ENCODE measurements at regions not wholly inside any gene's neighbourhood (a gene's known extent, or its start where the extent isn't known, plus 50 kb on each side); places are given as distances from the start of the nearest gene placed in this dataset.

DNA sequence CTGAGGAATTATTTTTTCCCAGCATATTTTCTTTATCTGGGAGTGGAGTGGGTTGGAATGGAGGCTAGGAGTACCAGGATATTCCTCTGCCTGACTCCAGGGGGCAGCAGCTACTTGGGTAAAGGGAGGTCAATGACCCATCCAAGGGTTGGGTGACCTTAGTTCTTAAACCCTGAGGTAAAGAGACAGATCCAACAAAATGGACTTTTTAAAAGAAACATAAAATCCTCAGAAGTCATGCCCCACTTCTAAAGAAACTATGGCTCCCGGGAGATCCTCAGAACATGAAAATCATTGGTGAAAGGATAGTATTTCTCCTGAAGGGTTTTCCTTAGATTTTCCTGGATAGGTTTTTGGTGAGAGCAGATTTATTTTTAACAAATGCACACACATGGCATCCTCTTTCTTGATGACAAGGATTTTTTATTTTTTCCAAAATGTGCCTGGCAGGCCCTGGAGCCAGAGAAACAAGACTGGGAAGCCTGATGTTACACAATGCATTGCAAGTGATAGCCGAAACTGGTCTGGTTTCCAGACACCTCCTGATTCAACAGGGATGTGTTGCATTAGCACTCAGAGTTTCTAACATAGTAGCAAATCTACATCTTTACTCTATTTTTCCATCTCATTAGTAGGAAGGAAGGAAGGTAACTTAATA is 240.9 kb upstream of the BTBD3 start:
- TF ChIP-seq, protein P1, sequence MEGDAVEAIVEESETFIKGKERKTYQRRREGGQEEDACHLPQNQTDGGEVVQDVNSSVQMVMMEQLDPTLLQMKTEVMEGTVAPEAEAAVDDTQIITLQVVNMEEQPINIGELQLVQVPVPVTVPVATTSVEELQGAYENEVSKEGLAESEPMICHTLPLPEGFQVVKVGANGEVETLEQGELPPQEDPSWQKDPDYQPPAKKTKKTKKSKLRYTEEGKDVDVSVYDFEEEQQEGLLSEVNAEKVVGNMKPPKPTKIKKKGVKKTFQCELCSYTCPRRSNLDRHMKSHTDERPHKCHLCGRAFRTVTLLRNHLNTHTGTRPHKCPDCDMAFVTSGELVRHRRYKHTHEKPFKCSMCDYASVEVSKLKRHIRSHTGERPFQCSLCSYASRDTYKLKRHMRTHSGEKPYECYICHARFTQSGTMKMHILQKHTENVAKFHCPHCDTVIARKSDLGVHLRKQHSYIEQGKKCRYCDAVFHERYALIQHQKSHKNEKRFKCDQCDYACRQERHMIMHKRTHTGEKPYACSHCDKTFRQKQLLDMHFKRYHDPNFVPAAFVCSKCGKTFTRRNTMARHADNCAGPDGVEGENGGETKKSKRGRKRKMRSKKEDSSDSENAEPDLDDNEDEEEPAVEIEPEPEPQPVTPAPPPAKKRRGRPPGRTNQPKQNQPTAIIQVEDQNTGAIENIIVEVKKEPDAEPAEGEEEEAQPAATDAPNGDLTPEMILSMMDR (IDR thresholded peaks at IDR 0.05; ENCODE audit: control extremely low read depth in 1 of 3, insufficient read depth in 1 of 3, low read depth in 1 of 3, low read length in 3 of 3) = peak; percentile 81 to 90 (median 83)
- TF ChIP-seq POLR2AphosphoS5 (IDR thresholded peaks at IDR 0.05; ENCODE audit: low read depth, low read length) (no peak), SP2 (IDR thresholded peaks at IDR 0.05; ENCODE audit: low read length) (no peak), ASH2L (IDR thresholded peaks at IDR 0.05; ENCODE audit: low read length) (no peak), TAF1 (IDR thresholded peaks at IDR 0.05; ENCODE audit: low read depth, low read length) (no peak)
- TF ChIP-seq, protein P2, sequence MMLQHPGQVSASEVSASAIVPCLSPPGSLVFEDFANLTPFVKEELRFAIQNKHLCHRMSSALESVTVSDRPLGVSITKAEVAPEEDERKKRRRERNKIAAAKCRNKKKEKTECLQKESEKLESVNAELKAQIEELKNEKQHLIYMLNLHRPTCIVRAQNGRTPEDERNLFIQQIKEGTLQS (IDR thresholded peaks at IDR 0.05; ENCODE audit: insufficient read depth, low read depth, low read length) = no peak

Data from H1 (cell line).